DMS153 treated with DMSO at 0.1 percent for 48 hours (cell line): ENCODE measurements at regions not wholly inside any gene's neighbourhood (a gene's known extent, or its start where the extent isn't known, plus 50 kb on each side); places are given as distances from the start of the nearest gene placed in this dataset.
"Not testable (repeated sequence)": the region's sequence is repeated elsewhere in the genome, so short reads cannot be mapped to it uniquely, and the experiment has no call there.

ENCODE experiments used
- DNase-seq: peaks from one replicate; lab custom pipeline; 2025; ENCODE audit not compliant: unreplicated experiment; lab: John Stamatoyannopoulos, UW

- DNase-seq = no peak
Observed at GRCh38 chr6:67792996-67793395, 842.1 kb upstream of the ADGRB3 start.

GRCh38 chr6:67790569-67790968 lies 844.5 kb upstream of the ADGRB3 start:
- no peak for DNase-seq

GRCh38 chr6:67787119-67787518 lies 848.0 kb upstream of the ADGRB3 start:
- DNase-seq = not testable (repeated sequence)

- no peak for DNase-seq
Observed at GRCh38 chr6:67779876-67780275, 855.2 kb upstream of the ADGRB3 start.

GRCh38 chr6:67775333-67775732 lies 859.7 kb upstream of the ADGRB3 start:
- no peak for DNase-seq

GRCh38 chr6:67768972-67769371 lies 866.1 kb upstream of the ADGRB3 start:
- DNase-seq = no peak

- not testable (repeated sequence) for DNase-seq
Observed at GRCh38 chr6:67767046-67767822, 867.8 kb upstream of the ADGRB3 start.

- no peak for DNase-seq
Observed at GRCh38 chr6:67766057-67766456, 869.0 kb upstream of the ADGRB3 start.

GRCh38 chr6:67759001-67759400 lies 876.1 kb upstream of the ADGRB3 start:
- DNase-seq = no peak

GRCh38 chr6:67757465-67758033 lies 877.5 kb upstream of the ADGRB3 start:
- DNase-seq = no peak

- DNase-seq = no peak
Observed at GRCh38 chr6:67748521-67748920, 886.6 kb upstream of the ADGRB3 start.

GRCh38 chr6:67736816-67737215 lies 898.3 kb upstream of the ADGRB3 start:
- DNase-seq = no peak

GRCh38 chr6:67736161-67736560 lies 898.9 kb upstream of the ADGRB3 start:
- DNase-seq = no peak

- no peak for DNase-seq
Observed at GRCh38 chr6:67735623-67736022, 899.5 kb upstream of the ADGRB3 start.

- no peak for DNase-seq
Observed at GRCh38 chr6:67722861-67723261, 912.2 kb upstream of the ADGRB3 start.

- no peak for DNase-seq
Observed at GRCh38 chr6:67717281-67717680, 917.8 kb upstream of the ADGRB3 start.

- no peak for DNase-seq
Observed at GRCh38 chr6:67706388-67706787, 928.7 kb upstream of the ADGRB3 start.

GRCh38 chr6:67698534-67698933 lies 936.5 kb upstream of the ADGRB3 start:
- DNase-seq = no peak

- no peak for DNase-seq
Observed at GRCh38 chr6:67694127-67694526, 941.0 kb upstream of the ADGRB3 start.

- DNase-seq = no peak
Observed at GRCh38 chr6:67689329-67689728, 945.8 kb upstream of the ADGRB3 start.

- DNase-seq = no peak
Observed at GRCh38 chr6:67687396-67687795, 947.7 kb upstream of the ADGRB3 start.

GRCh38 chr6:67686225-67686624 lies 948.9 kb upstream of the ADGRB3 start:
- not testable (repeated sequence) for DNase-seq

- no peak for DNase-seq
Observed at GRCh38 chr6:67683960-67684359, 951.1 kb upstream of the ADGRB3 start.
